Esophagus (tissue), 2 donors: ENCODE measurements at regions not wholly inside any gene's neighbourhood (a gene's known extent, or its start where the extent isn't known, plus 50 kb on each side); places are given as distances from the start of the nearest gene placed in this dataset.
"Not testable (repeated sequence)": the region's sequence is repeated elsewhere in the genome, so short reads cannot be mapped to it uniquely, and the experiment has no call there.

Experiments
- H3K27ac ChIP-seq, 2 donors: one replicate each; pipeline ENCODE4 v1.5.1; 2013; ENCODE audit warnings: low read depth in 2 of 2, mild to moderate bottlenecking in 2 of 2, inconsistent platforms in 1 of 2, low read length in 1 of 2, moderate library complexity in 1 of 2
- H3K27me3 ChIP-seq, 2 donors: one replicate each; pipeline ENCODE4 v1.6.1; 2013; ENCODE audit warnings: low read length in 2 of 2, control low read depth in 1 of 2, mild to moderate bottlenecking in 1 of 2; ENCODE audit not compliant: insufficient read depth in 2 of 2, control insufficient read depth in 1 of 2
- H3K36me3 ChIP-seq, 2 donors: one replicate each; pipeline ENCODE4 v1.6.1; 2013; ENCODE audit warnings: low read length in 1 of 2; ENCODE audit not compliant: control insufficient read depth in 2 of 2, insufficient read depth in 2 of 2
- H3K4me1 ChIP-seq, 2 donors: one replicate each; pipeline ENCODE4 v1.6.1; 2013; ENCODE audit warnings: low read length in 1 of 2; ENCODE audit not compliant: control insufficient read depth in 2 of 2, insufficient read depth in 2 of 2
- H3K4me3 ChIP-seq, 2 donors: one replicate each; pipeline ENCODE4 v1.5.1; 2013; ENCODE audit warnings: low read length in 2 of 2, mild to moderate bottlenecking in 2 of 2, low read depth in 1 of 2, moderate library complexity in 1 of 2
- H3K9me3 ChIP-seq, 2 donors: one replicate each; pipeline ENCODE4 v1.6.1; 2013; ENCODE audit warnings: mild to moderate bottlenecking in 2 of 2, low read depth in 1 of 2, low read length in 1 of 2, moderate library complexity in 1 of 2; ENCODE audit not compliant: control insufficient read depth in 2 of 2, insufficient read depth in 1 of 2
- WGBS, 2 donors: extraction: QIAGEN DNeasy Blood & Tissue Kit; methylation state at CpG; one replicate each; pipeline ENCODE4 v1.1.7; 2013; 5-methylcytosine and 5-hydroxymethylcytosine counted together
- donor health status: healthy with polysubstance abuse.
- donor health status: Bipolar disorder and iron deficiency.

DNA sequence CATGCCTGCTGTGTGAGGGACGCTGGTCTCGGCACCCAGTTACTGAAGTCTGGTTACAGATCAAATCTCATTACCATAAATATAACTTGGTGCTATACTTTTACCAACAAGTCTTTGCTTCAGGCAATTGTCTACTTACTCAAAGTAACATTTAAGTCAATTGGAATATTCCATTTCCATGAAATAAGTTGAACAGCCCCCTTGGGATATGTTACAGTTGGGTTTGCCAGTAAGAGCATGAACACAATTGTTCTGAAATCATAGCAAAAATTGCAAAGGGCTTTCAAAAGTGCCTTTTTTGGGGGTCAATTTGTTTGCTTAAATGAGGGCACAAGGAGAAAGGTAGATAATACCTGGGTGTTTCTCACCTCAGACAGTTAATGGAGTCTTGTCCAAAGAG, 170.9 kb upstream of the EXOC2 start:
- Histone ChIP-seq H3K9me3 (no peaks in the 10 kb centered on the region), H3K36me3 (no peaks in the 10 kb centered on the region), H3K27me3 (no peaks in the 10 kb centered on the region), H3K4me3 (no peak overlapping the region), H3K27ac (no peak overlapping the region), H3K4me1 (no peaks in the 10 kb centered on the region)
- WGBS, 2 donors = 79 to 91% methylated on average over 2 of the region's 2 CpGs

DNA sequence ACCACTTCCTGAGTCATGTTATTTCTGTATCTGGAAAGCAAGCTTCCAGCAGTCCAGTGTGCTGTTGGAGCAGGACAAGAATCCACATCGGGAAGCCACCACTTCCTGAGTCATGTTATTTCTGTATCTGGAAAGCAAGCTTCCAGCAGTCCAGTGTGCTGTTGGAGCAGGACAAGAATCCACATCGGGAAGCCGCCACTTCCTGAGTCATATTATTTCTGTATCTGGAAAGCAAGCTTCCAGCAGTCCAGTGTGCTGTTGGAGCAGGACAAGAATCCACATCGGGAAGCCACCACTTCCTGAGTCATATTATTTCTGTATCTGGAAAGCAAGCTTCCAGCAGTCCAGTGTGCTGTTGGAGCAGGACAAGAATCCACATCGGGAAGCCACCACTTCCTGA, 170.2 kb upstream of the EXOC2 start:
- not testable (repeated sequence) for H3K27me3 ChIP-seq, H3K9me3 ChIP-seq, H3K27ac ChIP-seq, H3K4me3 ChIP-seq, H3K4me1 ChIP-seq, H3K36me3 ChIP-seq
- WGBS, 2 donors = 56 to 75% methylated on average over 3 of the region's 5 CpGs

DNA sequence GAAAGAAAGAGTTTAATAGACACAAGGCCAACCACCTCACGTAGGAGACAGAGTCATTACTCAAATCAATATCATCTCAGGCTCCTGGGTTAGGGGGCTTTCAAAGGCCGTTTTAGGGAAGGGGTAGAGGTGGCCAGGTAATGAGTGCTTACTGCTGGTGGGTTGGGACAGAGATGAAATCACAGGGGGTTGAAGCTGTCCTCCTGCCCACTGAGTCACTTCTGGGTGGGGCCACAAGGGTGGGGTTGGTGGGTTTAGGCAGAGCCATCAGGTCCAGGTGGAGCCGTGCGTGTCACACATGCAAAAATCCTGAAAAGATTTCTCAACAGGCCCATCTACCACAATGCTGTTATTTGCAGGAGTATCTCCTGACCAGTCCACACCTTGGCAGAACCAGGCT, 167.0 kb upstream of the EXOC2 start:
- Histone ChIP-seq H3K27me3 (peaks cover 0 to 3% of the 10 kb centered on the region in 2 donors), H3K4me1 (no peaks in the 10 kb centered on the region), H3K9me3 (no peaks in the 10 kb centered on the region), H3K36me3 (no peaks in the 10 kb centered on the region), H3K4me3 (no peak overlapping the region), H3K27ac (no peak overlapping the region)
- 77 to 78% methylated on average over 4 of the region's 4 CpGs for WGBS, 2 donors

DNA sequence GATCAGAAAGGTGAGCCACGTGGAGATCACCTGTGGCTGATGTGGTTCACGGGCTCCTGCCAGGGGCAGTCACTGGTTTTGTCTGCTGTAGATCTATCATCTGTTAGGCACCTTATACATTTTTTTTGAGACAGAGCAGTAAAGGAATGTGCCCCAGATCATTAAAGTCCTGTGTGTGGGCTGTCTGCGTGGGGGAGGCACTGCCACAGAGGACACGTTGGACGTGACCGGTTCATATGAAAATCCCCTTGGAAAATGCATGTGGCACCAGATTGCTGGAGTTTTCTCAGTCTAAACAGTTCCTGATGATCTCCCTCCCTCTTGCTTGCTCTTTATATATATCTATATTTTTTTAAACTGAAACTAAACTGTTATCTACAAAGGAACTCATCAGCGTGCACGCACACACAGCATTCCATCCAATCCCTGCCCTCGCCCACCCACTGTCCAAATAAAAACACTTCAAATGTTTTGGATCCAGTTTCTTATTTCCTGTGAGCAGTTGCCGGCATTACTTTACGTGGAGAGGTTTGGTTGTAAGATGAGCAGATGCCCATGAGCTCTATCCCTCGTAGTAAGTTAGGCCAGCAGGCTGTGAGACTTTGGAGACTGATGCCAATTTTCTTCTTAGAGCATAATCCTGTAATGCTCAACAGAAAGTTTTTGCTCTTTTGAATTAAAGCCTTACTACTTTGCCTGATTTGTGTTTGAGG, 161.6 kb upstream of the EXOC2 start:
- no peaks in the 10 kb centered on the region for H3K4me1 ChIP-seq
- H3K36me3 ChIP-seq = no peaks in the 10 kb centered on the region
- no peak overlapping the region for H3K27ac ChIP-seq
- H3K4me3 ChIP-seq = no peak overlapping the region
- H3K9me3 ChIP-seq = no peaks in the 10 kb centered on the region
- H3K27me3 ChIP-seq = peaks cover 0 to 3% of the 10 kb centered on the region in 2 donors
- WGBS, 2 donors = 57 to 67% methylated on average over 12 of the region's 12 CpGs

DNA sequence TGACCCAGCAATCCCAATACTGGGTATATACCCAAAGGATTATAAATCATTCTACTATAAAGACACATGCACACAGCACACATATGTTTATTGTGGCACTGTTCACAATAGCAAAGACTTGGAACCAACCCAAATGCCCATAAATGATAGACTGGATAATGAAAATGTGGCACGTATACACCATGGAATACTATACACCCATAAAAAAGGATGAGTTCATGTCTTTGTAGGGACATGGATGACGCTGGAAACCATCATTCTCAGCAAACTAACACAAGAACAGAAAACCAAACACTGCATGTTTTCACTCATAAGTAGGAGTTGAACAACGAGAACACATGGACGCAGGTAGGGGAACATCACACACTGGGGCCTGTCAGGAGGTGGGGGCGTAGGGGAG, 159.3 kb upstream of the EXOC2 start:
- H3K4me1 ChIP-seq, H3K27me3 ChIP-seq, H3K27ac ChIP-seq, H3K9me3 ChIP-seq, H3K4me3 ChIP-seq, H3K36me3 ChIP-seq: not testable (repeated sequence)
- WGBS, 2 donors = 93 to 95% methylated on average over 5 of the region's 5 CpGs

DNA sequence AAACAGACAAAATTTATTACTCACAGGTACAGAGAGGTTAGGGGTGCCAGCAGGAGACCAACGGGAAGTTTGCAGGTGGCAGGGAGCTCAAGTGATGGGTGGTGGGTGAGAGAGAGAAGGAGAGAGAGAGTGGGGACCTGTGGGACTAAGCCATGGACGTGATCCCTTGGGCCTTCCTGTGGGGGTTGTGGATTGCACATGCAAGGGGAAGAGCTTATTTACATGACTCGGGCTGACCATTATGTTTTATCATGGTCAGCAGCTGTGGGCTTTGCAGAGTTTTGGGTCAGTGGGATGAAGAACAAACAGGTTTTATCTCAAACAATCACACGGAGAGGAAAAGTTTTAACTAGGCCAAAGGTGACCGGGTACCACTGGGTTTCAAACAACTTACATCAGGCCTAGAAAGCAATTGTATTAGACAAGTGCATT, 156.2 kb upstream of the EXOC2 start:
- H3K27ac ChIP-seq = no peak overlapping the region

DNA sequence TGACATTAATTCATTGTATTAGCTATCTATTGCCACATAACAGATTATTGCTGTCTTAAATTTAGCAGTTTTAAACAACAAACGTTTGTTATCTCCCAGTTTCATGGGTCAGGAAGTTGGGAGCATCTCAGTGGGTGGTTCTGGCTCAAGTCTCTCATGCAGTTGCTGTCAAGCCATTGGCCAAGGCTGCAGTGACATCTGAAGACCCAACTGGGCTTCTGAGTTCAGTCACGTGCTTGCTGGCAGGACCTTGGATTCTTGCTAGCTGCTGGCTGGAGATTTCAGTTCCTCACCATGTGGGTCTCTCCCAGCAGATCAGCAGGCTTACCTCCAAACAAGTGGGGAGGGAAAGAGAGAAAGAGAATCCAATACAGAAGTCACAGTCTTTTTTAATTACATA, 152.6 kb upstream of the EXOC2 start:
- no peaks in the 10 kb centered on the region for H3K36me3 ChIP-seq
- H3K9me3 ChIP-seq = peaks cover 0 to 2% of the 10 kb centered on the region in 2 donors
- no peaks in the 10 kb centered on the region for H3K27me3 ChIP-seq
- no peak overlapping the region for H3K27ac ChIP-seq
- WGBS, 2 donors = 47 to 52% methylated on average over 2 of the region's 2 CpGs
- no peak overlapping the region for H3K4me3 ChIP-seq
- no peaks in the 10 kb centered on the region for H3K4me1 ChIP-seq

More for the DNA sequence above, 156.2 kb upstream of the EXOC2 start:
- no peaks in the 10 kb centered on the region for H3K27me3 ChIP-seq
- no peaks in the 10 kb centered on the region for H3K36me3 ChIP-seq
- WGBS, 2 donors = 78 to 81% methylated on average over 5 of the region's 5 CpGs
- no peak overlapping the region for H3K4me3 ChIP-seq
- no peaks in the 10 kb centered on the region for H3K4me1 ChIP-seq
- H3K9me3 ChIP-seq = no peaks in the 10 kb centered on the region

DNA sequence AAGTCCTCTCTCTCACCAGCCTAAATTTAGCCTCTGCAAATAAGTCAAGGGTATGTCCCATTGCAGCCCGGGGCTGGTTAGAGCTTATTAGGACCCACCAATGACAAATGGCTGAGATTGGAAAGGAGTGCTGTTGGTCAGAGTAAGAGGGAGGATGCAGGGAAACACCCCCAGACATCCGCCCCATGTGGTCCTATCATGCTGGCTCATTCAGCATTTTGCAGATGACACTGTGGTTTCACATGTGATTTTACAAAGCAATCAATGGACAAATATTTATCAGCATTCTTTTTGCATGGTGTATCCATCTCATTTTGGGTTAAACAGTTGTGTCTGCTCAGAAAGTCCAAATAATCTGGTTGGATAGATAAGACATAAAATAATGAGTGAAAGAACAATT, 152.2 kb upstream of the EXOC2 start:
- 88 to 89% methylated on average over 2 of the region's 2 CpGs for WGBS, 2 donors
- Histone ChIP-seq H3K36me3 (no peaks in the 10 kb centered on the region), H3K4me3 (no peak overlapping the region), H3K9me3 (peaks cover 0 to 2% of the 10 kb centered on the region in 2 donors), H3K4me1 (no peaks in the 10 kb centered on the region), H3K27ac (no peak overlapping the region), H3K27me3 (no peaks in the 10 kb centered on the region)

DNA sequence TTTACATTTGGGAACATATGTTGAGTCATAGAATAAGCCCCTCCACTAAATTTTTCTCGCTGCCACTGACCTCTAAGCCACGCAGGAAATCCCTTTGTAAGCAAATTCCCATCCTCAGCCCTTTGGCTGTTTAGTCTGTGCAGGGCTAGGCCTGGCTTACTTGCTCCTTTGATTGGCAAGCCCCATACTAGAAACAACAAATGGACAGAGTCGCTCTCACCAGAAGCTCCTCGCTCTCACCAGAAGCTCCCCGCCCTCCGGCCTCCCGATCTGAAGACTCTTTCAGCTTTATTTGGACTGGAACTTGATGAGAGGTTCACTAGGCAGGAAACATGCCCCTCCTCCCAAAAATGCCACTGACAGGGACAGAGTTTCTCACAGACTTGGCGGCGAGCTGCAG, 149.2 kb upstream of the EXOC2 start:
- H3K9me3 ChIP-seq = peaks cover 0 to 2% of the 10 kb centered on the region in 2 donors
- 46 to 57% methylated on average over 9 of the region's 9 CpGs for WGBS, 2 donors
- no peaks in the 10 kb centered on the region for H3K27me3 ChIP-seq
- no peak overlapping the region for H3K4me3 ChIP-seq
- no peaks in the 10 kb centered on the region for H3K4me1 ChIP-seq
- H3K36me3 ChIP-seq = no peaks in the 10 kb centered on the region
- H3K27ac ChIP-seq = no peak overlapping the region

DNA sequence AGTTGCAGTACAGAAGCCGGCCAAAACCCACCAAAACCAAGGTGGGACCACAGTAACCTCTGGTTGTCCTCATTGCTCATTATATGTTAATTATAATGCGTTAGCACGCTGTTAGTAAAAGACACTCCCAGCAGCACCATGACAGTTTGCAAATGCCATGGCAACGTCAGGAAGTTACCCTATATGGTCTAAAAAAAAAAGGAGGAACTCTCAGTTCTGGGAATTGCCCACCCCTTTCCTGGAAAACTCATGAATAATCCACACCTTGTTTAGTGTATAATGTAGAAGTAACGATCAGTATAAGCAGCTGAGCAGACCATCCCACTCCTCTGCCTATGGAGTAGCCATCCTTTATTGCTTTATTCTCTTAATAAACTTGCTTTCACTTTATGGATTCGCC, 148.6 kb upstream of the EXOC2 start:
- WGBS, 2 donors = 80 to 82% methylated on average over 6 of the region's 6 CpGs
- no peak overlapping the region for H3K4me3 ChIP-seq
- H3K27me3 ChIP-seq = no peaks in the 10 kb centered on the region
- peaks cover 0 to 2% of the 10 kb centered on the region in 2 donors for H3K9me3 ChIP-seq
- no peaks in the 10 kb centered on the region for H3K36me3 ChIP-seq
- H3K4me1 ChIP-seq = no peaks in the 10 kb centered on the region
- no peak overlapping the region for H3K27ac ChIP-seq
